Endothelial cell (in vitro differentiated cells): ENCODE measurements at regions not wholly inside any gene's neighbourhood (a gene's known extent, or its start where the extent isn't known, plus 50 kb on each side); places are given as distances from the start of the nearest gene placed in this dataset.

Experiments used
- DNase-seq: peaks from one replicate; pipeline ENCODE4 v3.0.0; 2021; ENCODE audit warnings: low spot score
- H3K27ac Mint-ChIP-seq: one replicate; pipeline ENCODE4 v1.8.0; 2021; ENCODE audit warnings: mixed read lengths, inconsistent platforms; ENCODE audit not compliant: unreplicated experiment
- H3K27me3 Mint-ChIP-seq: one replicate; pipeline ENCODE4 v1.8.0; 2021; ENCODE audit warnings: mild to moderate bottlenecking, moderate library complexity, mixed read lengths, inconsistent platforms; ENCODE audit not compliant: unreplicated experiment
- H3K36me3 Mint-ChIP-seq: one replicate; pipeline ENCODE4 v1.8.0; 2021; ENCODE audit warnings: mild to moderate bottlenecking, low read depth, mixed read lengths, inconsistent platforms; ENCODE audit not compliant: unreplicated experiment
- H3K4me1 Mint-ChIP-seq: one replicate; pipeline ENCODE4 v1.8.0; 2021; ENCODE audit warnings: mild to moderate bottlenecking, mixed read lengths, inconsistent platforms; ENCODE audit not compliant: unreplicated experiment
- H3K4me3 Mint-ChIP-seq: one replicate; pipeline ENCODE4 v1.8.0; 2021; ENCODE audit warnings: mild to moderate bottlenecking, mixed read lengths, inconsistent platforms; ENCODE audit not compliant: unreplicated experiment
- H3K9me3 Mint-ChIP-seq: one replicate; pipeline ENCODE4 v1.8.0; 2021; ENCODE audit warnings: mixed read lengths, inconsistent platforms; ENCODE audit not compliant: unreplicated experiment
- CTCF ChIP-seq: fragments of 200-600 bp; sonication (generic); IDR thresholded peaks from one replicate; pipeline ENCODE4 v1.5.0; 2021; ENCODE audit warnings: antibody characterized with exemption; ENCODE audit not compliant: unreplicated experiment

- H3K27me3 Mint-ChIP-seq, result no peaks in the 10 kb centered on the region
- H3K4me3 Mint-ChIP-seq, result no peak overlapping the region
- H3K27ac Mint-ChIP-seq, result no peak overlapping the region
- H3K36me3 Mint-ChIP-seq, result no peaks in the 10 kb centered on the region
- H3K9me3 Mint-ChIP-seq, result no peaks in the 10 kb centered on the region
- TF ChIP-seq CTCF, result no peak
- H3K4me1 Mint-ChIP-seq, result peaks cover 9% of the 10 kb centered on the region
- no peak for DNase-seq
Measured at GRCh38 chr6:92827104-92827503, 592.3 kb downstream of the EPHA7 start.

- Mint-ChIP-seq H3K4me3 (no peak overlapping the region), H3K36me3 (no peaks in the 10 kb centered on the region), H3K9me3 (no peaks in the 10 kb centered on the region), H3K4me1 (peaks cover 9% of the 10 kb centered on the region), H3K27me3 (no peaks in the 10 kb centered on the region), H3K27ac (no peak overlapping the region)
- DNase-seq, result no peak
- no peak for TF ChIP-seq CTCF
Measured at GRCh38 chr6:92826633-92827032, 592.7 kb downstream of the EPHA7 start.

GRCh38 chr6:92822222-92822621 lies 597.1 kb downstream of the EPHA7 start:
- Mint-ChIP-seq H3K36me3 (no peaks in the 10 kb centered on the region), H3K9me3 (no peaks in the 10 kb centered on the region), H3K4me3 (no peak overlapping the region), H3K4me1 (peaks cover 9% of the 10 kb centered on the region), H3K27me3 (no peaks in the 10 kb centered on the region), H3K27ac (no peak overlapping the region)
- no peak for TF ChIP-seq CTCF
- DNase-seq, result no peak

- no peaks in the 10 kb centered on the region for H3K4me1 Mint-ChIP-seq
- H3K36me3 Mint-ChIP-seq, result no peaks in the 10 kb centered on the region
- no peak overlapping the region for H3K4me3 Mint-ChIP-seq
- H3K27me3 Mint-ChIP-seq, result no peaks in the 10 kb centered on the region
- no peaks in the 10 kb centered on the region for H3K9me3 Mint-ChIP-seq
- DNase-seq, result no peak
- no peak overlapping the region for H3K27ac Mint-ChIP-seq
- TF ChIP-seq CTCF, result no peak
Measured at GRCh38 chr6:92820601-92821000, 598.8 kb downstream of the EPHA7 start.

- peak; percentile 73 for TF ChIP-seq CTCF
- Mint-ChIP-seq H3K4me3 (no peak overlapping the region), H3K4me1 (no peaks in the 10 kb centered on the region), H3K9me3 (no peaks in the 10 kb centered on the region), H3K27ac (no peak overlapping the region), H3K27me3 (no peaks in the 10 kb centered on the region), H3K36me3 (no peaks in the 10 kb centered on the region)
- peak; percentile 60 for DNase-seq
Measured at GRCh38 chr6:92810913-92811312, 608.4 kb downstream of the EPHA7 start.
